NCI-H748 treated with DMSO at 0.1 percent for 48 hours (cell line): ENCODE measurements at regions not wholly inside any gene's neighbourhood (a gene's known extent, or its start where the extent isn't known, plus 50 kb on each side); places are given as distances from the start of the nearest gene placed in this dataset.
"Not testable (repeated sequence)": the region's sequence is repeated elsewhere in the genome, so short reads cannot be mapped to it uniquely, and the experiment has no call there.

ENCODE experiments used
- DNase-seq: peaks from one replicate; lab custom pipeline; 2025; lab: John Stamatoyannopoulos, UW

- no peak for DNase-seq
These were observed 260.9 kb upstream of the TUT7 start for GRCh38 chr9:86614871-86615849.

GRCh38 chr9:86613943-86614342 lies 259.7 kb upstream of the TUT7 start:
- no peak for DNase-seq

GRCh38 chr9:86611534-86611933 lies 257.3 kb upstream of the TUT7 start:
- not testable (repeated sequence) for DNase-seq

- DNase-seq: no peak
These were observed 251.1 kb upstream of the TUT7 start for GRCh38 chr9:86605303-86605702.

GRCh38 chr9:86604741-86605140 lies 250.5 kb upstream of the TUT7 start:
- no peak for DNase-seq

GRCh38 chr9:86602715-86603114 lies 248.5 kb upstream of the TUT7 start:
- DNase-seq: no peak

- no peak for DNase-seq
These were observed 247.5 kb upstream of the TUT7 start for GRCh38 chr9:86601697-86602096.

GRCh38 chr9:86600977-86601376 lies 246.8 kb upstream of the TUT7 start:
- no peak for DNase-seq

- no peak for DNase-seq
These were observed 246.1 kb upstream of the TUT7 start for GRCh38 chr9:86600291-86600690.

GRCh38 chr9:86599561-86599960 lies 245.4 kb upstream of the TUT7 start:
- no peak for DNase-seq

GRCh38 chr9:86598411-86599239 lies 244.4 kb upstream of the TUT7 start:
- DNase-seq: no peak

GRCh38 chr9:86594724-86595123 lies 240.5 kb upstream of the TUT7 start:
- no peak for DNase-seq

GRCh38 chr9:86591472-86591871 lies 237.3 kb upstream of the TUT7 start:
- no peak for DNase-seq

GRCh38 chr9:86589730-86590129 lies 235.5 kb upstream of the TUT7 start:
- DNase-seq: no peak

GRCh38 chr9:86589273-86589672 lies 235.1 kb upstream of the TUT7 start:
- no peak for DNase-seq

- no peak for DNase-seq
These were observed 231.9 kb upstream of the TUT7 start for GRCh38 chr9:86586144-86586494.

- DNase-seq: no peak
These were observed 231.4 kb upstream of the TUT7 start for GRCh38 chr9:86585422-86586143.

GRCh38 chr9:86580688-86581087 lies 226.5 kb upstream of the TUT7 start:
- DNase-seq: no peak

- DNase-seq: no peak
These were observed 224.5 kb upstream of the TUT7 start for GRCh38 chr9:86578722-86579121.

GRCh38 chr9:86577420-86578333 lies 223.5 kb upstream of the TUT7 start:
- no peak for DNase-seq

GRCh38 chr9:86575825-86576525 lies 221.8 kb upstream of the TUT7 start:
- DNase-seq: no peak
